GM13977 (cell line): ENCODE measurements at regions not wholly inside any gene's neighbourhood (a gene's known extent, or its start where the extent isn't known, plus 50 kb on each side); places are given as distances from the start of the nearest gene placed in this dataset.

Experiments
- DNase-seq: peaks from one replicate; pipeline ENCODE4 v3.0.0; 2012; ENCODE audit warnings: low spot score
- in situ Hi-C: fragments of 300-500 bp; cut with MboI; formaldehyde crosslinking; loops from one replicate; pipeline ENCODE4 v1.12.0; 2022; ENCODE audit warnings: low sequenced_read_pairs, low pct_unique_long_range_greater_than_20kb, mixed read lengths, inconsistent platforms; ENCODE audit not compliant: unreplicated experiment
- TF ChIP-seq, protein P1 (sequence below): IDR thresholded peaks from 2 replicates; pipeline ENCODE4 v1.5.1; 2012; ENCODE audit warnings: mild to moderate bottlenecking, control low read depth; ENCODE audit not compliant: insufficient read depth; ENCODE audit errors: extremely low read depth, missing control alignments

DNA sequence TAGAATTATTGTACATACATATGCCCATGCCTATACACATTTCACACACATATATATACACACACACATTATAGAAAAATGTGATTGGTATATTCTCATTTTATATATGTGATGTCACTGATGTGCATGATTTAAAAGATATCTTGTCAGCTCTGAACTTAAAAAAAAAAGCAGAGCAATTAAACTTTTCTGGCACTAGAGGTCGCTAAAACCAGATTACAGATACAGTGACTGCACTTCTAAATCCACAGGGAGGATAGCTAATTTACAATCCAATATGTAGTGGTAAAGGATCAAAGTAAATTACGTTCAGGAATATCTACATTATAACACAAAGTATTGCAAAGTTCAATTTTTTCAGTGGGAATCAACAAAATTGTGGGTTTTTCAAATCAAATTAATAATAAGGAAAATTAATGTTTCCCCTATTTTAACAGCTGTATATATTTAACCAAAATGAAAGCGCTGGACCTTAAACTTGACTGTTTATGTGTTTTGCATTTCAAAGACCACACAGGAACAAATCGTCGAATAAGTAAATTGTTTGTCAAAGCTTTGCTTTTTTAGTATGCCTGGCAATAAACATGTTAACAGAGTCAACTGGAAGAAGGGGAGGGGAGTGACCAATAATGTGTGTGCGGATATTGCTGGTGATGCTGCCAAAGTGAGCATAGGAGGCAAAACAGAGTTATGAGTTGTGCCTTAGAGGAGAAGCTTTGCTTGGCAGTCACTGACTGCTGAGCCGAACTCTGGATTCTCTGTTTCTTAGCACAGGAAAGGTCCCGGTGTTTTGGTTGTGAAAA is 1201.4 kb upstream of the C9orf72 start:
- DNase-seq: peak; percentile 13

DNA sequence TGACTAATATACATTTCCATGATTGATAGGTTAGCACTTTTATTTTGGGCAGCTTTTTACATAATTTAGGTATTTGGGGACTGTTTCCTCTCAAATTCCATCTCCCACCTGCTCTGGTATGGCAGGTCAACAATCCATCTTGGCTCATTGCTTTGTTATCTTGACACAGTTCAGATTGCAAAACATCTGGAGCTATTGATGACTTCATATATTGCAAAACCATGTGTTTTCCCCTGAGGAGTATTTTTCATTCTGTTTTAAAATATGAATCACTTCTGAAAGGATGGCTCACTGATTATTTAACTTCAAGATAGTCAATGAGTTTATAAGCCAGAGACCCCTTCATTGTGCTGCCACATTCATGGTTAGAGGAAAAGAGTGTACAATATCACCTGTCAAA is 1206.0 kb upstream of the C9orf72 start:
- in situ Hi-C loops: no loop called here
- DNase-seq: no peak
- TF ChIP-seq, protein P1, sequence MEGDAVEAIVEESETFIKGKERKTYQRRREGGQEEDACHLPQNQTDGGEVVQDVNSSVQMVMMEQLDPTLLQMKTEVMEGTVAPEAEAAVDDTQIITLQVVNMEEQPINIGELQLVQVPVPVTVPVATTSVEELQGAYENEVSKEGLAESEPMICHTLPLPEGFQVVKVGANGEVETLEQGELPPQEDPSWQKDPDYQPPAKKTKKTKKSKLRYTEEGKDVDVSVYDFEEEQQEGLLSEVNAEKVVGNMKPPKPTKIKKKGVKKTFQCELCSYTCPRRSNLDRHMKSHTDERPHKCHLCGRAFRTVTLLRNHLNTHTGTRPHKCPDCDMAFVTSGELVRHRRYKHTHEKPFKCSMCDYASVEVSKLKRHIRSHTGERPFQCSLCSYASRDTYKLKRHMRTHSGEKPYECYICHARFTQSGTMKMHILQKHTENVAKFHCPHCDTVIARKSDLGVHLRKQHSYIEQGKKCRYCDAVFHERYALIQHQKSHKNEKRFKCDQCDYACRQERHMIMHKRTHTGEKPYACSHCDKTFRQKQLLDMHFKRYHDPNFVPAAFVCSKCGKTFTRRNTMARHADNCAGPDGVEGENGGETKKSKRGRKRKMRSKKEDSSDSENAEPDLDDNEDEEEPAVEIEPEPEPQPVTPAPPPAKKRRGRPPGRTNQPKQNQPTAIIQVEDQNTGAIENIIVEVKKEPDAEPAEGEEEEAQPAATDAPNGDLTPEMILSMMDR: no peak

More for the DNA sequence above, 1201.4 kb upstream of the C9orf72 start:
- in situ Hi-C loops: no loop called here
- TF ChIP-seq, protein P1: peak; percentile 55

DNA sequence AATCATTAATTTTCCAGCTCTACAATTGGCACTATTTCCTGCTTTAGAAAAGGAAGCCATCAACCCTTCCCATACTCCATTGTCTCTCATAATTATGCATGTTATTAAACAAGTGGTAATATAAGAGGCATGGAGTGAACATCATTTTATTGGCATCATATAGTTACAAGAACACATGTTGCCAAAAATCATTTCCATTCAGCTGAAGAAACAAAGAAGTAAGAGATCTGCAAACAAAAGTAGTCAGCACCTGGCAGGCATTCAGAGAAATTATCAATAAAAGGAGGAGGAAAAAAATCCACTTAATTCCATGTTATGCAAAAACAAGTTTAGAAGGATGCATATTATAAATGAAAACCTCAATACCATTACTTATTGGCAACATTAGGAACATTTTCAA is 1208.2 kb upstream of the C9orf72 start:
- in situ Hi-C loops: no loop called here
- DNase-seq: no peak
- TF ChIP-seq, protein P1: no peak

DNA sequence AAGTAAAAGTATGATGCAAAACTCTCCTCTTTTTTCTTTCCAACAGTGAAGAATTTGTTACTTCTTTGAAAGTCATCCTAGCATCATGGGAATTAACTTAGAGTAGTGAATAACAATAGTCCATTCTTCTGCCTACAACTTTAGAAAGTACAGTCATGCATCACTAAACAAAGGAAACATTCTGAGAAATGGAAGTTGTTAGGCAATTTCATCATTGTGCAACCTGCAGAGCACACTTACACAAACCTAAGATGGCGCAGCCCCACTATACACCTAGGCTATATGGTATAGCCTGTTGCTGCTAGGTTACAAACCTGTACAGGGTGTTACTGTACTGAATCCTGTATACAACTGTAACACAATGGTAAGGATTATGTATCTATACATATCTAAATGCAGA is 1209.3 kb upstream of the C9orf72 start:
- in situ Hi-C loops: no loop called here
- DNase-seq: no peak
- TF ChIP-seq, protein P1: no peak

DNA sequence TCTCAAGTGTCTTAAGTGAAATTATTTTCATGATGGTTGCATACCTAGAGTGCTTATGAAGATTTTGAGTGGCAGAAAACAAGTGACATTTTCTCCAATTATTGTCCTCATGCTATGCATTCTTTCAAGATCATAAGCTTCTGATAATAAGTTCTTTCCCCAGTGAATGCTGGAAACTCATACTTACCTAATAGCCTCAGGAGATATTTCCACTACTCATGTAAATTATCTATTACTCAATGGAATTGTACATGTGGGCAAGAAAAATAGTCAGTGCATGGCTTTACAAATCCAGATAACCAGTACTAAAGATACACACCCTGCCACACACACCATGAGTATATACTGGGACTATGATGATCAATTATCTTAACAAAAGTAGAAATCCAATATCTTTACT is 1219.4 kb upstream of the C9orf72 start:
- TF ChIP-seq, protein P1: no peak
- in situ Hi-C loops: no loop called here

DNA sequence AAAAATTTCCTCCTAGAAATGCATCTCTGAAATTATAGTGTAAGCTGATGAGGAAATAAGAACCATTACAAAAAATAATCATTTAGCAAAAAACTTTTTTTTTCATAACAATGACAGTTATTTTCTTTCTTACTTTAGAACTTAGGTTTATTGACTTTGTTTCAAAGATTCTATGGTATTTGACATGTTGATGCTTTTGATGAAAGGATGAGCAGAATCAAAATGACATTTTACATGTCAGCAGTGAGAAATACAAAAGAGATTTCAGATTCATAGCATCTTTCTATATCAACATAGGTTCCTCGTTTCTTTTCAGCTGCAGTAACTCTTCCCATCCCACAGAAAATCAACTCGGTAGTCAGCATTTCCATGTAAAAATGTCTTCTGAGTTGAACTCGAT is 1226.6 kb upstream of the C9orf72 start:
- in situ Hi-C loops: no loop called here
- no peak for DNase-seq
- TF ChIP-seq, protein P1: no peak

More for the DNA sequence above, 1219.4 kb upstream of the C9orf72 start:
- DNase-seq: no peak
